GM21381 (cell line): ENCODE measurements at regions not wholly inside any gene's neighbourhood (a gene's known extent, or its start where the extent isn't known, plus 50 kb on each side); places are given as distances from the start of the nearest gene placed in this dataset.
A peak's percentile ranks its signal among the peaks of the same experiment; 100 is the strongest.

Experiments used
- ATAC-seq: cut with Tn5 transposase; IDR thresholded peaks from one replicate; pipeline ENCODE4 v1.9.1; 2021; ENCODE audit warnings: mild to moderate bottlenecking, moderate library complexity; ENCODE audit not compliant: unreplicated experiment

DNA sequence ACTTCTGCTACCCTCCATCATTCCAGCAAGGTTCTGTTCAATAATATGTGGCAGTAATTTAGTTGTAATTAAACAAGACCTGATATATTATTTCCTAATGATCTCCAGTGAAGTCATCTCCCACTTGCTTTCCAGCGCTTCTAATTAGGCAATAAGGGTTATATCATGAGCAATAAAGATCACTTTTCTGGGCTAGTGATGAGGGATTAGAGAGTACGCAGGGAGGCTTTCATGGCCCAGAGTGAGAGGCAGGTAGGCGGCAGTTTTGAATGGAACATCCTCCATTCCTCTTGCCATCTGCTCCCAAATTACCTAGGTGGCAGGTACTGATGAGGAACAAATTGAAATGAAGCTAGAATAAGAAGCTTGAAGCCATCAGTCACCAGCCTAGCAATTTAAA lies 358.1 kb upstream of the SYT4 start:
- ATAC-seq, result no peak

- no peak for ATAC-seq
These were observed 365.5 kb upstream of the SYT4 start for GRCh38 chr18:43642727-43643330.

DNA sequence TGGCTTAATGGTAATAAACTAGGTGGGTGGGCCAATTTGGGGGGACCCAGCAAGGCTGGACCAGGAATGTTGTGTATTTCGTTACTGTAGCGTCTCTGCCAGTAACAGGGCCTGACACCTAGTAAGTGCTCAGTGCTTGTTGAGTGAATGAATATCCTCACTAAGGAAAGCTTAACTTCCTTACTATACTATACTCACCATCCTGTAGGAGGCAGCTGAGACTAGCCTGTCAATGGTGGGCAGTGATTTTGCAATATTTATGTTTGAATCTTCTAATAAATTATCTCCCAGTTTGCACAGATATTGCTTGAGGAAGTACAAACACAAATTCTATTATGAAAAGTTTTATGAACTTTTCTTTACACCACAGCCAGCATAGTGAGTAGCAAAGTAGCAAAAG lies 370.7 kb upstream of the SYT4 start:
- ATAC-seq, result no peak

DNA sequence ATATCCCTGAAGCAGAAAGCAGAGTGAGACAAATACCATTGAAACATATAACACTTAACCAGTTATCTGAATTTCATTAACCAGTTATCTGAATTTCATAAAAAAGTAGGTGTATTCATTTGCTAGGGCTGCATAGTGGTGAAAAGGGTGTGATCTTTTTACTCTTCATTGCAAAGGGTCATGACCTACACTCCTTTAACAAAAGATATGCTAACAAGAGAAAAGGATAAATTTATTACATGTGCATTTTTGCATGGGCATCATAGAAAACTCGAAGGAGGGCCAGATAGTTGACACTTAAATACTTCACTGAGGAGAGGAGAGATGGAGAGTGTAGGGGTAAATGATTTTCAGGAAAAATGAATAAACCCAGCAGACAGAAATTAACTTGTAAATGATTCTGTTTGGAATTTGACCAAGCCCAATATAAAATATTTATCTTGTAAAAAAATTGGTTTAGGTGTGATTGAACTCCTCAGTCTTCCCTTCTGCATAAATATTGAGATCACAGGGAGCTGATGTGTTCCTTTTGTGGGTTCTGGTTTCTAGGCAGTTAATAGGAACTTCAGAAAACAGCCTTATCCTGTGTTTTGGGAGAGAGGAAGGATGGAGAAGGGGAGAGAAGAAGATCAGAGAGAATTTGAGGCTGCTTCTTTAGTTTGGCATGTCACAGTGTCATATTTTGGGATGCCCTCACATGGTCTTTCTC lies 372.5 kb upstream of the SYT4 start:
- no peak for ATAC-seq

DNA sequence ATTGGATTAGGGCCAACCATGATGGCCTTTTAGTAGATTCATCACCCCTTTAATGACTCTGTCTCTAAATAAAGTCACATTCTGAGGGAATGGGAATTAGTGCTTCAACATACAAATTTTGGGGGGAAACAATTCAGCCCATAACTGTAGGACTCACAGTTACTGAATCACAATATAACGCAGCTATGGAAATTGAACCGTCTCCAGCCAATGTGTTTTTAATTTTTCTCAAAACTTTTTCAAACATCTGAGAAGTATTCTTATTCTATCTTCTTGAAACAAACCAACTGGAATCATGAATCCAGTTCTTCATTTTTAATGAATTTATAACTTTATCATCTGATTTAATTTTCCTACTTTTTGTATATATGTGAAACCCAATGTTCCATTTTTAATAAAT lies 373.1 kb upstream of the SYT4 start:
- ATAC-seq, result no peak

DNA sequence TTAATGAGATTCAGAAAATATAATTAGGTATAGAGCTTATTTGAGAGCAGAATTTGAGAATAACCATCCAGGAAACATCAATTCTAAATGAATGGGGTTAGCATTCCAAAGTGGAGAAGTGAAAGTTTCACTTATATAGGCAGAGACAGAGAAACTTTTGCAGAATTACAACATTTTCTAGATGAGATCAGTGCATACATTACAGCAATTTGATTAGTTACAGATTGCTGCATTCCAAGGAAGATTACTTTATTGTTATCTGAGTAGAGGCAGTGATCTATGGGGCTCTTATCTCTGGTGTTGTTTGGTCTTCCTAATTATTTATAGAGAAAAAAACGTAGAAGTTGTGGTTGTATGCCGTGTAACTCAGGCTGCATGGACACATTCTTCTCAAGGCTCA lies 373.8 kb upstream of the SYT4 start:
- ATAC-seq, result no peak

DNA sequence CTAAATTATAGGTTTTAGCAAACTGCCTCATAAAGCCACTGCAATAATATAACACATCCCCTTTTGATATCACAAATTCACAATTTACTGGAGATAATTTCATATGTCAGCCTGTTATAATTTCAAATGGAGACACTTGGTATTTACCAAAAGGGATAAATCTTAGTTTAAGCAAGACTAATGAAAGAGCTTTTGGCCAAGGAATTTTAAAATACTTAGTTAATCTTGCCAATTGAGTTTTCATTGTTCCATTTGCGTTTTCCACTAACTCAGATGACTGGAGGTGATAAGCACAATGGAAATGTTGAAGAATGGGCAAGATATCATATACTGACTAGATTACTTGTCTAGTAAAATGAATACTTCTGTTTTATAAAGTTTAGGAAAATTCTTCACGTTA lies 379.3 kb upstream of the SYT4 start:
- no peak for ATAC-seq

- ATAC-seq, result peak; percentile 65
These were observed 384.3 kb upstream of the SYT4 start for GRCh38 chr18:43661570-43661969.

DNA sequence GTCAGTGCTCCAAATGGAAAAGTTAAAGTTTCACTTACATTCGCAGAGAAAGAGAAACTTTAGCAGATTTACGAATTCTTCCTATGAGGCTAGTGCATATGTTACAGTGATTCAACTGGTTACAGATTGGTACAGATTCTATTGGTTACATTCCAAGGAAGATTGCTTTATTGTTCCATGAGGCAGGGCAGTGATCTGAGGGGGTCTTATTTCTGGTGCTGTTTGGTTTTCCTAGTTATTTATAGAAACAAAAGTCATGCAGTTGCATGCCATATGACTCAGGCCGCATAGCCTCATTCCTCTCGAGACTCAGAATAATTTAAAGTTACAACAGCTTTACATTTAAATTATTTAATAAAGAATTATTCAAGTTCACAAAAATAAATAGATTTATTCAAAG lies 385.4 kb upstream of the SYT4 start:
- no peak for ATAC-seq

- no peak for ATAC-seq
These were observed 385.9 kb upstream of the SYT4 start for GRCh38 chr18:43663159-43663558.

- no peak for ATAC-seq
These were observed 387.3 kb upstream of the SYT4 start for GRCh38 chr18:43664487-43665008.

GRCh38 chr18:43665105-43665788 lies 388.0 kb upstream of the SYT4 start:
- no peak for ATAC-seq

DNA sequence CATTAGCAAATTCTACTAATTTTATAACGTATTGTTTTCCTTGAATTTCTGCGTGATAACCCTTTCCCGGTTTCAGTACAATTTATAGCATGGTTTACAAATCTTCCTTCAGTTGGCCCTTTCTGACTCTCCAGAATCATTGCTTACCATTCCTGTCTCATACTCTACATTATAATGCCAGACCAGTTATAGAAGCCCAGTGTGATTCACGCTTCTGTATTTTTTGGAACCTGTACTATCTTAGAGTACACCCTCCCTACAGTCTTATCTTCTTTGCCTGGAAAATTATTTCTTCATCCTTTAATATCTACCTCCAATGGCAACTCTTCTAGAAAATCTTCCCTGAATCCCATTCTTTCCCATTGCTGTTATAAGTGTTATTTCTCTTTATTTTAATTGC lies 391.6 kb upstream of the SYT4 start:
- no peak for ATAC-seq

DNA sequence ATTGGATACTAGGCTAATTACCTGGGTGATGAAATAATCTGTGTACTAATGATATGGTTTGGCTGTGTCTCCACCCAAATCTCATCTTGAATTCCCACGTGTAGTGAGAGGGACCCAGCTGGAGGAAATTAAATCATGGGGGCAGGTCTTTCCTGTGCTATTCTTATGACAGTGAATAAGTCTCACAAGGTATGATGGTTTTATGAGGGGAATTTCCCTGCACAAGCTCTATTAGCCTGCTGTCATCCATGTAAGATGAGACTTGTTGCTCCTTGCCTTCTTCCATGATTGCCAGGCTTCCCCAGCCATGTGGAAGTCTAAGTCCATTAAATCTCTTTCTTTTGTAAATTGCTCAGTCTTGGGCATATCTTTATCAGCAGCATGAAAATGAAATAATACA lies 394.1 kb upstream of the SYT4 start:
- ATAC-seq, result no peak

DNA sequence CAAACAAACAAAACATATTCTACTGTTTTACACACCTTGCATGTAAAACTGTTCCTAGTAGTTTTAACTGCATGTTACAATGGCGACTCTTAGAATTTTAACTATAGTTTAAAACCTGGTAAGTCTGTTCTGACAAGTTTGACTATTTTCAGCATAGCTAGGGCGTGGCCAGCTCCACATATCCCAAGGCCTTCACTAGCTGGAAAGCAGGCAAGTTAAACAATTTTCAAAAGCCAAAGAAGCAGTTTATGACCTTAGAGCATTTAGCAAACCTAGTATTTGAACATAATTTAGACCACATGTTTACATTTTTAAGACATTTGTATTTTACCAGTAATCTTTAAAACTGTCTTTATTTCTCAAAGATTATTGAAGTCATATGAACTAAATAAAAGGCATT lies 402.8 kb upstream of the SYT4 start:
- no peak for ATAC-seq

DNA sequence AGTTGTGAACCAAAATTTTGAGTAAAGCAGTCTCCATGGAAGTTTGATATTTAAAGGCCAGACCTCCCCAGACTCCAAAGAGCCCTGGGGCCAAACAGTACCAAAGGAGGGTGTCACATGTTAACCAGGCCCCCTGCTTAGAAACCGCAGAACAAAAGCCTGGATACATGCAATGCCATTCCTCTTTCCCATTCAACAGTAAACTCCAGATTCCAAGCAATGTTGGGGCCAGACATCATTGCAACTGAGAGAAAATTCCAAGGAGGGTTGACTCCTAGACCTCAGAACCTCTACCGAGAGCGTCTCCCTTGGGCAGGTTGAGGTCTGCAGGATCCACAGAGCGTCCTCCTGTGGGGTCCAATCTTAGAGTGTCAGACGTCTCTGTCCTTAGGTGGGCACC lies 404.4 kb upstream of the SYT4 start:
- no peak for ATAC-seq

DNA sequence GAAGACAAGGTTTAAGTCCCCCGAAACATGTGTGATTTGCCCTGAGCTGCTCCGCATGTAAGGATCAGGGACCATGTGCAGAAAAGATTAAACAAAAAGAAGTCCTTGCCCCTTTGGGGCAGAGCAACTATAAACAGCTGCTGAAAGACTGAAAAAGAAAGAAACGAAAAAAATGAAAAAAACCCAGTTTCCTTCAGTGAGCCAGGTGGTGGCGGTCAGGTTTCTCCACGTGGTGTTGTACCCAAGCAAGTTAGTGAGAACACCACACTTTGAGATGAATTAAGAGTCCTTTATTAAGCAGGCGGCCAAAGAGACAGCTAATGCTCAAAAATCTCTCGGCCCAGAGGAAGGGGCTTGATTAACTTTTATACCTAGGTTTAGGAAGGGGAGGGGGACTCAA lies 404.9 kb upstream of the SYT4 start:
- no peak for ATAC-seq

- ATAC-seq, result no peak
These were observed 409.4 kb upstream of the SYT4 start for GRCh38 chr18:43686709-43687108.

- no peak for ATAC-seq
These were observed 414.9 kb upstream of the SYT4 start for GRCh38 chr18:43692099-43692690.

DNA sequence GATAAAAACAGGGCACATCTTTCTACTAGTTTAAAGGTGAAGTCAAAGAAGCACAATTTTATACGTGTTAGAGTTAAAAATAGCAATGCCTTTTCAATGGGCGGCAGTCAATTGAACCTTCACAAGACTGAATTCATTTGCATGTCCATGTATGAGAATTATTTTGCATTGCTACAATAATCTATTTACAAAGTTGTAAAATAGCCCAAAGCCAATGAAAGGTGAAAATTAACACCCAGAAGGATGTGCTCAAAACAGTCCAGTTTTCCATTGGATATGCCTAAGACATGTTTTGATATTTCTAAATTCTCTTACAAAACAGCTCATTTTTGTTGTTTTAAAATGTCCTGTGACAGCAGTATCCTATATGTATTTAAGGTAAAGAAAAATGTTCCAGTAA lies 425.1 kb upstream of the SYT4 start:
- no peak for ATAC-seq

DNA sequence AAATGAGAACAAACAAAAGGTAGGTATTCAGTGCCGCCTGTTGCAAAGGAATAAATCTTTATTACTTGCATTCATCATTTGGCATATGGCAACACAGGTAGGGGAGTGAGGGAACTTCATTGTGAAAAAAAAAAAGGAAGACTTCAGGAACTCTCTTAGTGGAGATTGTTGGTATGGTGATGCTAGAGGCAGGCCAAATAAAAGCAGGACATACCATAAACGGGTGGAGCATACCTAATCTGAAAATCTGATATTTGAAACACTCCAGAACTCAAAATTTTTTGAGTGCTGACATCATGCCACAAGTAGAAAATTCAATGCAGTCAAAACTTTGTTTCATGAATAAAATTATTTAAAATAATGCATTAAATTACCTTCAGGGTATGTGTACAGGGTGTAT lies 425.8 kb upstream of the SYT4 start:
- no peak for ATAC-seq

- ATAC-seq, result no peak
These were observed 428.6 kb upstream of the SYT4 start for GRCh38 chr18:43705850-43706249.
